ENCODE measurements at regions not wholly inside any gene's neighbourhood (a gene's known extent, or its start where the extent isn't known, plus 50 kb on each side); places are given as distances from the start of the nearest gene placed in this dataset.

DNA sequence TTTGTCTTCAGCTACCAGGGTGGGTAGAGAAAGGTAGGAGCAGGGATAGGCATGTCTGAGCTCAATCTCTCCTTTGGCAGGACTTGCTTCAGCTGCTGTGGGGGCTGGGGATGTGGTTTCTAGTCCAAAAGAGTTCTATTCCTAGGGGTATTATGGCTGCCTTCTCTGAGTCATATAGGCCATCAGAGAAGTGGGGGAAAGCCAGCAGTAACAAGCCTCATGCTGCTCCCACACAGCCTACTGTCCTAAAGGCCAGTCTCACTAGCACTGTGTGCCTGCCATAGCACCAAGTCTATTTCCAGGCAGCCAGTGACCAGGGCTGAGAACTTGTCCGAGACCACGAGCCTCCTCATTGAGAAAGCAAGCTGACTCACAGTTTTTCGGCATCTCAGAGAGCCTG, 270.6 kb downstream of the DCAF12L2 start:
- H3K4me1 ChIP-seq (ENCODE audit: control insufficient read depth in 2 of 2, insufficient read depth in 2 of 2, low read length in 2 of 2) = no peaks in the 10 kb centered on the region
- no peak overlapping the region for H3K27ac Mint-ChIP-seq
- H3K9me3 Mint-ChIP-seq = peaks cover 0 to 2% (median 0%) of the 10 kb centered on the region in 11 donors
- ChIA-PET CTCF (no interaction called here), POLR2A (no interaction called here)
- intact Hi-C loops (cut with micrococcal nuclease) = no loop called here
- no peaks in the 10 kb centered on the region for H3K27me3 Mint-ChIP-seq
- no peaks in the 10 kb centered on the region for H3K36me3 ChIP-seq (ENCODE audit: control insufficient read depth in 2 of 3, insufficient read depth in 3 of 3, low read length in 3 of 3)
- H3K9me3 ChIP-seq (ENCODE audit: control insufficient read depth in 2 of 3, low read length in 3 of 3) = no peaks in the 10 kb centered on the region
- H3K4me3 ChIP-seq (ENCODE audit: low read length) = no peak overlapping the region
- H3K27me3 ChIP-seq (ENCODE audit: control insufficient read depth in 2 of 2, insufficient read depth in 2 of 2, low read length in 2 of 2) = no peaks in the 10 kb centered on the region
- H3K27ac ChIP-seq (ENCODE audit: low read depth, low read length) = no peak overlapping the region
- DNase-seq = no peak
- H3K4me3 Mint-ChIP-seq = no peak overlapping the region
- no peak for ATAC-seq
- H3K4me1 Mint-ChIP-seq = no peaks in the 10 kb centered on the region
- no peaks in the 10 kb centered on the region for H3K36me3 Mint-ChIP-seq

DNA sequence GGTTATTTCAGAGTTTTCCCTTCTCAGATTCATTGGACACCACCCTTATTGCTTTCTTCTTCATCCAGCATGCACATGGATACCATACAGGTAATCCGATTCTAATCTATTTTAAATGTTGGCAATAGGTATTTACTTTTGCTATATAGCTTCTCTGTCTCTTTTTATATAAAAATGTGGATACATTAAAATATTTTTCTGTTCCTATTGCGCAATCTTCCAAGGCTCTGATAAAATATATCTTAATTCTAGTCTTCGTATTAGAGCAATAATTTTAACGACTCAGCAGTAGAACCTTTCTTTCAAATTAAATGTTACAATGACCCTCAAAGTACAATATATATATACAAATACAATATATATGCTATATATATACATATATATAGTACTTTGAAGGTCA, 239.8 kb downstream of the DCAF12L2 start:
- Mint-ChIP-seq H3K27ac (no peak overlapping the region), H3K27me3 (no peaks in the 10 kb centered on the region), H3K9me3 (peaks cover 0 to 12% (median 0%) of the 10 kb centered on the region in 11 donors), H3K4me1 (no peaks in the 10 kb centered on the region), H3K4me3 (no peak overlapping the region), H3K36me3 (no peaks in the 10 kb centered on the region)
- ChIA-PET POLR2A (no interaction called here), CTCF (no interaction called here)
- H3K27me3 ChIP-seq (ENCODE audit: control insufficient read depth in 2 of 2, insufficient read depth in 2 of 2, low read length in 2 of 2) = no peaks in the 10 kb centered on the region
- ATAC-seq = no peak
- DNase-seq = no peak
- H3K27ac ChIP-seq (ENCODE audit: low read depth, low read length) = no peak overlapping the region
- H3K36me3 ChIP-seq (ENCODE audit: control insufficient read depth in 2 of 3, insufficient read depth in 3 of 3, low read length in 3 of 3) = no peaks in the 10 kb centered on the region
- H3K4me1 ChIP-seq (ENCODE audit: control insufficient read depth in 2 of 2, insufficient read depth in 2 of 2, low read length in 2 of 2) = no peaks in the 10 kb centered on the region
- intact Hi-C loops (cut with micrococcal nuclease) = no loop called here
- no peak overlapping the region for H3K4me3 ChIP-seq (ENCODE audit: low read length)
- no peaks in the 10 kb centered on the region for H3K9me3 ChIP-seq (ENCODE audit: control insufficient read depth in 2 of 3, low read length in 3 of 3)

DNA sequence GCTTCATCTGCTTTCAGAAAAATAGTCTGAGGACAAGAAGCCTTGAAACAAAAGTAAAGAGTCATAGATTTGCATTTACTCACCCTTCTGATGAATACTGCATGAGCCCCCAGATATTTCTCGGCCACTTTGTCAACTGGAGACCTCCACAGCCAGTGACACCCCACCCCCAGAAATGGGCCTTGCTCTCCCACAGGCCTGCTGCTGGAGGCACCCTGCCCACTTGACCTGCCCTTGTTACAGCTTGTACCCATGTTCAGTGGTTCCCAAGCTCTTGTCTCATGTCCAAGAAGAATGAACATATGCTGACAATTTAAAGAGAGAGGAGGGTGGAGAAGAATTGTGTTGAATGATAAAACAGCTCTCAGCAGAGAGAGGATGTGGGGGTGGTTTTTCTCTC, 225.1 kb downstream of the DCAF12L2 start:
- DNase-seq (no peak), ATAC-seq (no peak)
- Histone ChIP-seq H3K4me1 (ENCODE audit: control insufficient read depth in 2 of 2, insufficient read depth in 2 of 2, low read length in 2 of 2) (no peaks in the 10 kb centered on the region), H3K27ac (ENCODE audit: low read depth, low read length) (no peak overlapping the region), H3K27me3 (ENCODE audit: control insufficient read depth in 2 of 2, insufficient read depth in 2 of 2, low read length in 2 of 2) (no peaks in the 10 kb centered on the region), H3K36me3 (ENCODE audit: control insufficient read depth in 2 of 3, insufficient read depth in 3 of 3, low read length in 3 of 3) (no peaks in the 10 kb centered on the region), H3K9me3 (ENCODE audit: control insufficient read depth in 2 of 3, low read length in 3 of 3) (no peaks in the 10 kb centered on the region), H3K4me3 (ENCODE audit: low read length) (no peak overlapping the region)
- Mint-ChIP-seq H3K36me3 (peaks cover 0 to 3% (median 0%) of the 10 kb centered on the region in 5 donors), H3K27ac (no peak overlapping the region), H3K4me1 (no peaks in the 10 kb centered on the region), H3K4me3 (no peak overlapping the region), H3K9me3 (peaks cover 0 to 5% (median 0%) of the 10 kb centered on the region in 11 donors), H3K27me3 (no peaks in the 10 kb centered on the region)
- ChIA-PET POLR2A (no interaction called here), CTCF (no interaction called here)
- intact Hi-C loops (cut with micrococcal nuclease) = no loop called here

DNA sequence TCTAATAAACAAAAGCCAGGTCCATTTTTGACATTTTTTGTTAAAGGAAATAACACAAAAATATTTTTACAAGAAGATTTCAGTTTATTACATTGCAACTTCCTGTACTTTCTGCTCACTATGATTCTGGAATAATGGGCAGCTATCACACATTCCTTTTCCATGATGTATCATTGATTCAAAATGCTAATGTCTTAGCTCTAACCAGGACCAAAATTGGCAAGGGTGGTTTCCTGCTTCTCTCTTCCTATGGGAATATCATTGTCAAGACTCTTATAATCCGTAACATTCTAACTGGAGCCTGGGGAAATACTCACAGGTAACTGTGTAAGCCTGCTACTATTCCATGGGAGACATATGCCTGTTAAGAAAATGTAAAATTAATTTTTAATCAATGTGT, 218.6 kb downstream of the DCAF12L2 start:
- H3K36me3 Mint-ChIP-seq = no peaks in the 10 kb centered on the region
- no peaks in the 10 kb centered on the region for H3K4me1 ChIP-seq (ENCODE audit: control insufficient read depth in 2 of 2, insufficient read depth in 2 of 2, low read length in 2 of 2)
- H3K27ac Mint-ChIP-seq = no peak overlapping the region
- no peaks in the 10 kb centered on the region for H3K27me3 Mint-ChIP-seq
- H3K27me3 ChIP-seq (ENCODE audit: control insufficient read depth in 2 of 2, insufficient read depth in 2 of 2, low read length in 2 of 2) = no peaks in the 10 kb centered on the region
- no peak overlapping the region for H3K4me3 ChIP-seq (ENCODE audit: low read length)
- H3K4me3 Mint-ChIP-seq = no peak overlapping the region
- H3K27ac ChIP-seq (ENCODE audit: low read depth, low read length) = no peak overlapping the region
- CTCF ChIA-PET = no interaction called here
- intact Hi-C loops (cut with micrococcal nuclease) = no loop called here
- no peaks in the 10 kb centered on the region for H3K9me3 ChIP-seq (ENCODE audit: control insufficient read depth in 2 of 3, low read length in 3 of 3)
- H3K9me3 Mint-ChIP-seq = peaks cover 0 to 2% (median 0%) of the 10 kb centered on the region in 11 donors
- H3K36me3 ChIP-seq (ENCODE audit: control insufficient read depth in 2 of 3, insufficient read depth in 3 of 3, low read length in 3 of 3) = no peaks in the 10 kb centered on the region
- DNase-seq (no peak), ATAC-seq (no peak)
- POLR2A ChIA-PET = no interaction called here
- no peaks in the 10 kb centered on the region for H3K4me1 Mint-ChIP-seq

DNA sequence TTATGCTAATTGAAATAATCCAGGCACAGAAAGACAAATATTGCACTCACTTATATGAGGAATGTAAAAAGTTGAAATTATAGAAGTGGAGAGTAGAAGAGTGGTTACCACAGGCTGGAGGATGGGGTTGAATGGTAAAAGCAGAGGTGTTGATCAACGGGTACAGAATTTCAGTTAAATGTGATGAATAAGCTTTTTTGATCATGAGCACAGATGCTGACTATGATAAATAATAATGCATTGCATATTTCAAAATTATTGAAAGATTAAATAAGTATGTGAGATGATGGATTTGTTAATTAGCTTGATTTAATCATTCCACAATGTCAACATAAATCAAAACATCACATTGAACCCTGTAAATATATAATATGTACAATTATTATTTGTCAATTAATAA, 213.1 kb downstream of the DCAF12L2 start:
- ChIA-PET POLR2A (no interaction called here), CTCF (no interaction called here)
- H3K4me1 Mint-ChIP-seq = no peaks in the 10 kb centered on the region
- no peaks in the 10 kb centered on the region for H3K27me3 ChIP-seq (ENCODE audit: control insufficient read depth in 2 of 2, insufficient read depth in 2 of 2, low read length in 2 of 2)
- H3K36me3 Mint-ChIP-seq = no peaks in the 10 kb centered on the region
- H3K27me3 Mint-ChIP-seq = no peaks in the 10 kb centered on the region
- no peaks in the 10 kb centered on the region for H3K36me3 ChIP-seq (ENCODE audit: control insufficient read depth in 2 of 3, insufficient read depth in 3 of 3, low read length in 3 of 3)
- no peak for DNase-seq
- H3K4me3 ChIP-seq (ENCODE audit: low read length) = no peak overlapping the region
- no peak overlapping the region for H3K27ac Mint-ChIP-seq
- peaks cover 0 to 2% (median 0%) of the 10 kb centered on the region in 11 donors for H3K9me3 Mint-ChIP-seq
- H3K9me3 ChIP-seq (ENCODE audit: control insufficient read depth in 2 of 3, low read length in 3 of 3) = no peaks in the 10 kb centered on the region
- H3K4me3 Mint-ChIP-seq = no peak overlapping the region
- H3K4me1 ChIP-seq (ENCODE audit: control insufficient read depth in 2 of 2, insufficient read depth in 2 of 2, low read length in 2 of 2) = no peaks in the 10 kb centered on the region
- H3K27ac ChIP-seq (ENCODE audit: low read depth, low read length) = no peak overlapping the region
- no peak for ATAC-seq
- intact Hi-C loops (cut with micrococcal nuclease) = no loop called here

DNA sequence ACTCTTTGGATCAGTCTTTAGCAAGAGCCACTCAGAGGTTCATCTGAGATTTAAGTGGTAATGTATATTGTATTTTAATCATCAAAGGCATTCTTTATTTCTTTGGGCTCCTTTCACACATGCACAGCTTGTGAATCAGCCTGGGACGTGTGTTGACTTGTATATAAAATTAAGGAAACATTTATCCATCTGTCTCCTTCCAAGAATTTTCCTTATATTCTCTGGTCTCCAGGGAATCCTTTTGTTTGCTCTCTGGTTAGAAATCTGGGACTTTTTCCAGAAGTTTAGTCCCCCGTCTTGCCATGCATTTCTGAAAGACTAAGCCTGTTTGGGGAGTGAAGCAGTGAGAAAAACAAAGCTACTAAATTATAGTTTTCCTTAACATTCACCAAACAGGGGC, 212.3 kb downstream of the DCAF12L2 start:
- no peak overlapping the region for H3K4me3 Mint-ChIP-seq
- POLR2A ChIA-PET = no interaction called here
- H3K36me3 ChIP-seq (ENCODE audit: control insufficient read depth in 2 of 3, insufficient read depth in 3 of 3, low read length in 3 of 3) = no peaks in the 10 kb centered on the region

DNA sequence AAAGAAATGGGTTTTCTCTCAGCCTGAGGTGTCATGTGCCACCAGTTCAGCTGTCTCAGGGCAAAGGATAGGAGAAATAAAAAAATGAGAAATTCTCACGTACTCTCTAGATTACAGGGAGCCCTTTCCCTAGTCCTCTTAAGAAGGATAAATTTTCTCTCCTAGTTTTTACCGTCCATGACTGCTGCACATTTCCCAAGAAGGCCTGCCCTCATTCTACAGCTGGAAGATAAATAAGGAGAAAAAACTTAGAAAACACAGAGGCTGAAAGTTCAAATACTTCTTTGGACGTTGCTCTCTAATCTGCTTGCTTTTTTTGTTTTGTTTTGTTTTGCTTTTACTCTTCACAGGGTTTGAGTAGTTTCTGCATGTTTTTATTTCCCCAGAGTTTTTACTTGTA, 211.9 kb downstream of the DCAF12L2 start:
- no peaks in the 10 kb centered on the region for H3K4me1 ChIP-seq (ENCODE audit: control insufficient read depth in 2 of 2, insufficient read depth in 2 of 2, low read length in 2 of 2)
- Mint-ChIP-seq H3K27ac (no peak overlapping the region), H3K9me3 (peaks cover 0 to 2% (median 0%) of the 10 kb centered on the region in 11 donors), H3K36me3 (no peaks in the 10 kb centered on the region), H3K27me3 (no peaks in the 10 kb centered on the region), H3K4me1 (no peaks in the 10 kb centered on the region), H3K4me3 (no peak overlapping the region)
- DNase-seq (no peak), ATAC-seq (no peak)
- H3K27ac ChIP-seq (ENCODE audit: low read depth, low read length) = no peak overlapping the region
- intact Hi-C loops (cut with micrococcal nuclease) = no loop called here
- H3K4me3 ChIP-seq (ENCODE audit: low read length) = no peak overlapping the region
- H3K9me3 ChIP-seq (ENCODE audit: control insufficient read depth in 2 of 3, low read length in 3 of 3) = no peaks in the 10 kb centered on the region
- no peaks in the 10 kb centered on the region for H3K36me3 ChIP-seq (ENCODE audit: control insufficient read depth in 2 of 3, insufficient read depth in 3 of 3, low read length in 3 of 3)
- no peaks in the 10 kb centered on the region for H3K27me3 ChIP-seq (ENCODE audit: control insufficient read depth in 2 of 2, insufficient read depth in 2 of 2, low read length in 2 of 2)
- ChIA-PET POLR2A (no interaction called here), CTCF (no interaction called here)

More for the DNA sequence above, 212.3 kb downstream of the DCAF12L2 start:
- Mint-ChIP-seq H3K27ac (no peak overlapping the region), H3K27me3 (no peaks in the 10 kb centered on the region), H3K9me3 (peaks cover 0 to 2% (median 0%) of the 10 kb centered on the region in 11 donors), H3K36me3 (no peaks in the 10 kb centered on the region), H3K4me1 (no peaks in the 10 kb centered on the region)
- H3K27ac ChIP-seq (ENCODE audit: low read depth, low read length) = no peak overlapping the region
- DNase-seq (no peak), ATAC-seq (no peak)
- H3K9me3 ChIP-seq (ENCODE audit: control insufficient read depth in 2 of 3, low read length in 3 of 3) = no peaks in the 10 kb centered on the region
- intact Hi-C loops (cut with micrococcal nuclease) = no loop called here
- H3K4me3 ChIP-seq (ENCODE audit: low read length) = no peak overlapping the region
- H3K27me3 ChIP-seq (ENCODE audit: control insufficient read depth in 2 of 2, insufficient read depth in 2 of 2, low read length in 2 of 2) = no peaks in the 10 kb centered on the region
- no peaks in the 10 kb centered on the region for H3K4me1 ChIP-seq (ENCODE audit: control insufficient read depth in 2 of 2, insufficient read depth in 2 of 2, low read length in 2 of 2)
- CTCF ChIA-PET = no interaction called here

All from naive thymus-derived CD4-positive, alpha-beta T cell (primary cell).